Vagina (tissue), 2 donors: ENCODE measurements at regions not wholly inside any gene's neighbourhood (a gene's known extent, or its start where the extent isn't known, plus 50 kb on each side); places are given as distances from the start of the nearest gene placed in this dataset.

Source experiments
- DNase-seq, 2 donors: peaks; one replicate each; pipeline ENCODE4 v3.0.0-alpha.2; 2017; ENCODE audit errors: extremely low spot score in 2 of 2
- H3K27ac ChIP-seq: fragments of 200-600 bp; sonication (generic); one replicate; pipeline ENCODE4 v1.5.1; 2019
- H3K27me3 ChIP-seq: fragments of 200-600 bp; sonication (generic); one replicate; pipeline ENCODE4 v1.5.1; 2019
- H3K36me3 ChIP-seq, 2 donors: fragments of 200-600 bp; sonication (generic); one replicate each; pipeline ENCODE4 v1.5.1; 2017 to 2019
- H3K4me1 ChIP-seq: fragments of 200-600 bp; sonication (generic); one replicate; pipeline ENCODE4 v1.5.1; 2019
- H3K4me3 ChIP-seq, 2 donors: fragments of 200-600 bp; sonication (generic); 1 replicate in 1 of 2; 2 replicates in 1 of 2; pipeline ENCODE4 v1.5.1; 2016 to 2019
- H3K9me3 ChIP-seq: fragments of 200-600 bp; sonication (generic); one replicate; pipeline ENCODE4 v1.5.1; 2019
- CTCF ChIP-seq, 3 experiments: fragments of 450-650 bp in 2 of 3; fragments of 200-600 bp in 1 of 3; sonication (generic) in 1 of 3; IDR thresholded peaks; one replicate each; pipeline ENCODE4 v1.5.1; 2017 to 2019; ENCODE audit warnings: antibody characterized with exemption in 3 of 3, mild to moderate bottlenecking in 2 of 3, moderate library complexity in 2 of 3
- POLR2A ChIP-seq, 2 donors: fragments of 450-650 bp; IDR thresholded peaks; one replicate each; pipeline ENCODE4 v1.6.1; 2017; ENCODE audit warnings: antibody characterized with exemption in 2 of 2, mild to moderate bottlenecking in 2 of 2, moderate library complexity in 2 of 2
- POLR2AphosphoS5 ChIP-seq, 2 donors: sonication (generic); formaldehyde crosslinking; IDR thresholded peaks; one replicate each; pipeline ENCODE4 v1.9.0; 2017; ENCODE audit warnings: antibody characterized with exemption in 2 of 2, mild to moderate bottlenecking in 2 of 2, low read depth in 1 of 2; ENCODE audit not compliant: insufficient read depth in 1 of 2
- intact Hi-C: fragments of 100-400 bp; cut with DNase I; formaldehyde crosslinking; loops from one replicate; pipeline ENCODE4 v1.15.1; 2023

GRCh38 chr2:138106606-138107005 lies 142.3 kb downstream of the HNMT start:
- H3K27ac ChIP-seq = no peak overlapping the region
- no peak for DNase-seq
- no peaks in the 10 kb centered on the region for H3K9me3 ChIP-seq
- no peaks in the 10 kb centered on the region for H3K4me1 ChIP-seq
- H3K4me3 ChIP-seq = no peak overlapping the region
- TF ChIP-seq POLR2AphosphoS5 (IDR thresholded peaks at IDR 0.05; ENCODE audit: insufficient read depth in 1 of 2, low read depth in 1 of 2) (no peak), POLR2A (IDR thresholded peaks at IDR 0.05) (no peak), CTCF (IDR thresholded peaks at IDR 0.05) (no peak)
- intact Hi-C loops = no loop called here
- no peaks in the 10 kb centered on the region for H3K36me3 ChIP-seq
- H3K27me3 ChIP-seq = no peaks in the 10 kb centered on the region

GRCh38 chr2:138107288-138107687 lies 143.0 kb downstream of the HNMT start:
- TF ChIP-seq POLR2AphosphoS5 (IDR thresholded peaks at IDR 0.05; ENCODE audit: insufficient read depth in 1 of 2, low read depth in 1 of 2) (no peak), CTCF (IDR thresholded peaks at IDR 0.05) (no peak), POLR2A (IDR thresholded peaks at IDR 0.05) (no peak)
- DNase-seq = no peak
- intact Hi-C loops = no loop called here

GRCh38 chr2:138110453-138111083 lies 146.3 kb downstream of the HNMT start:
- no peaks in the 10 kb centered on the region for H3K36me3 ChIP-seq
- H3K4me1 ChIP-seq = no peaks in the 10 kb centered on the region
- no peak overlapping the region for H3K4me3 ChIP-seq
- intact Hi-C loops = no loop called here
- TF ChIP-seq POLR2A (IDR thresholded peaks at IDR 0.05) (no peak), POLR2AphosphoS5 (IDR thresholded peaks at IDR 0.05; ENCODE audit: insufficient read depth in 1 of 2, low read depth in 1 of 2) (no peak), CTCF (IDR thresholded peaks at IDR 0.05) (no peak)
- no peak overlapping the region for H3K27ac ChIP-seq
- H3K9me3 ChIP-seq = no peaks in the 10 kb centered on the region
- no peaks in the 10 kb centered on the region for H3K27me3 ChIP-seq
- DNase-seq = no peak

More at GRCh38 chr2:138107288-138107687, 143.0 kb downstream of the HNMT start:
- no peaks in the 10 kb centered on the region for H3K4me1 ChIP-seq
- H3K27me3 ChIP-seq = no peaks in the 10 kb centered on the region
- H3K27ac ChIP-seq = no peak overlapping the region
- H3K36me3 ChIP-seq = no peaks in the 10 kb centered on the region
- no peaks in the 10 kb centered on the region for H3K9me3 ChIP-seq
- H3K4me3 ChIP-seq = no peak overlapping the region

DNA sequence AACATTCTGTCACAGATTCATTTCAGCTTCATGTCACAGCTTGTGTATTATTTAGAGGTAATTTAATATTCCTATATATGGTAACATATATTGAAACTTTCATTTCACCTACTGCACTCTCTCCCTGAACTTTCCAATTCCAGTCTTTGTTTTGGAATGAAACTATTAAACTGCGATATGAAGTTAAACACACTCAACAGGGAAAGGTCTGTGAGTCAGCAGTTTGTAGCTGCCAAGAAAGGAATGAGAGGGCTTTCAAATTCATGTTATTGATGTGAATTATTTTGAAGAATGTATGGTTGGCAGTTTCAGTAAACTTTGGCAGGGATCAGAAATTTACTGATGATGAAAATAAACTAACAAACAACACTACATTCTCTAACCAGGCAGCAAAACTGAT lies 148.3 kb downstream of the HNMT start:
- intact Hi-C loops = no loop called here
- H3K36me3 ChIP-seq = no peaks in the 10 kb centered on the region
- no peak overlapping the region for H3K4me3 ChIP-seq
- H3K27ac ChIP-seq = no peak overlapping the region
- no peaks in the 10 kb centered on the region for H3K27me3 ChIP-seq
- no peaks in the 10 kb centered on the region for H3K9me3 ChIP-seq
- no peak for DNase-seq
- TF ChIP-seq POLR2A (IDR thresholded peaks at IDR 0.05) = no peak
- TF ChIP-seq POLR2AphosphoS5 (IDR thresholded peaks at IDR 0.05; ENCODE audit: insufficient read depth in 1 of 2, low read depth in 1 of 2) = no peak
- no peak for TF ChIP-seq CTCF (IDR thresholded peaks at IDR 0.05)
- no peaks in the 10 kb centered on the region for H3K4me1 ChIP-seq

- no peaks in the 10 kb centered on the region for H3K9me3 ChIP-seq
- H3K36me3 ChIP-seq = no peaks in the 10 kb centered on the region
- no peak for TF ChIP-seq POLR2A (IDR thresholded peaks at IDR 0.05)
- TF ChIP-seq POLR2AphosphoS5 (IDR thresholded peaks at IDR 0.05; ENCODE audit: insufficient read depth in 1 of 2, low read depth in 1 of 2) = no peak
- H3K4me3 ChIP-seq = no peak overlapping the region
- no peak for DNase-seq
- no peaks in the 10 kb centered on the region for H3K27me3 ChIP-seq
- intact Hi-C loops = no loop called here
- H3K27ac ChIP-seq = no peak overlapping the region
- no peaks in the 10 kb centered on the region for H3K4me1 ChIP-seq
Observed at GRCh38 chr2:138113871-138114525, 149.7 kb downstream of the HNMT start.
